LNCaP clone FGC (cell line): ENCODE measurements at regions not wholly inside any gene's neighbourhood (a gene's known extent, or its start where the extent isn't known, plus 50 kb on each side); places are given as distances from the start of the nearest gene placed in this dataset.
"Not testable (repeated sequence)": the region's sequence is repeated elsewhere in the genome, so short reads cannot be mapped to it uniquely, and the experiment has no call there.

ENCODE experiments used
- DNase-seq: peaks from one replicate; pipeline ENCODE4 v3.0.0-alpha.2; 2011; ENCODE audit warnings: low read depth
- H3K4me3 ChIP-seq: 2 replicates; pipeline ENCODE4 v1.5.1; 2011; ENCODE audit warnings: mild to moderate bottlenecking, low read depth, low read length, control low read depth
- TF ChIP-seq, protein P1 (sequence below): IDR thresholded peaks from 2 replicates; pipeline ENCODE4 v1.5.1; 2012; ENCODE audit warnings: mild to moderate bottlenecking; ENCODE audit not compliant: control insufficient read depth, insufficient read depth; ENCODE audit errors: extremely low read depth

DNA sequence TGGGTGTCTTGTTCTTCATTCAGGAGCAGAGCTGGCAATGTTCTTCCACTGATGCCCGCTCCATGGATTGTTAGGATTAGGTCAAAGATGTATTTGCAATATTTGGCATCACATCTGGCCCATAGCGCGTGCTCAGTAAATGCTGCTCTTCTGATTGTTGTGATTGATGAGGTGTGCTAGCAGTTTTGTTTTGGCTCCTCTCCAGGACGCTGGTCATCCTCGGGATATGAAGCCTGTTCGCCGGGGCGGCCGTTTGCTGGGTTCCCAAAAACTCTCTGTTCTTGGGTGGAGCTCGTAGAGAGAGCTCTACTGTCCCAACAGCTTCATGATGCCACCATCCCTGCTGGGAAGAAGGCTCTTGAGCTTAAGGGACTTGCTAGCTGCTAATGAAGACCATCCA, 96.9 kb downstream of the XRCC2 start:
- no peak for DNase-seq
- no peak overlapping the region for H3K4me3 ChIP-seq
- TF ChIP-seq, protein P1, sequence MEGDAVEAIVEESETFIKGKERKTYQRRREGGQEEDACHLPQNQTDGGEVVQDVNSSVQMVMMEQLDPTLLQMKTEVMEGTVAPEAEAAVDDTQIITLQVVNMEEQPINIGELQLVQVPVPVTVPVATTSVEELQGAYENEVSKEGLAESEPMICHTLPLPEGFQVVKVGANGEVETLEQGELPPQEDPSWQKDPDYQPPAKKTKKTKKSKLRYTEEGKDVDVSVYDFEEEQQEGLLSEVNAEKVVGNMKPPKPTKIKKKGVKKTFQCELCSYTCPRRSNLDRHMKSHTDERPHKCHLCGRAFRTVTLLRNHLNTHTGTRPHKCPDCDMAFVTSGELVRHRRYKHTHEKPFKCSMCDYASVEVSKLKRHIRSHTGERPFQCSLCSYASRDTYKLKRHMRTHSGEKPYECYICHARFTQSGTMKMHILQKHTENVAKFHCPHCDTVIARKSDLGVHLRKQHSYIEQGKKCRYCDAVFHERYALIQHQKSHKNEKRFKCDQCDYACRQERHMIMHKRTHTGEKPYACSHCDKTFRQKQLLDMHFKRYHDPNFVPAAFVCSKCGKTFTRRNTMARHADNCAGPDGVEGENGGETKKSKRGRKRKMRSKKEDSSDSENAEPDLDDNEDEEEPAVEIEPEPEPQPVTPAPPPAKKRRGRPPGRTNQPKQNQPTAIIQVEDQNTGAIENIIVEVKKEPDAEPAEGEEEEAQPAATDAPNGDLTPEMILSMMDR, result no peak

DNA sequence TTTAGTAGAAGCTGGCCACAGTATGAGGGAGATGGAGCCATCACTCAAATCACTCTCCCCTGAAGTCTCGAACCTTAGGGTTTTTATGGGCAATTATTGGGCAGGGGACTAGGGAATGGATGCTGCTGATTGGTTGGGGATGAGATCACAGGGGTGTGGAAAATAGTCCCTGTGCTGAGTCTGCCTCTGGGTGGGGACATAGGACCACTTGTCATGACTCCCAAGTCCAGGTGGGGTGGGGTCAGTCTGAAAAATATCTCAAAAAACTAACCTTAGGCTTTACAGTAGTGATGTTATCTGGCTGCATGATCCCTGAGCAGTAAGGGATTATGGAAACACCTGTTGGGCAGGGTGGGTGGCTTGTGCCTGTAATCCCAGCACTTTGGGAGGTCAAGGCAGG, 98.6 kb downstream of the XRCC2 start:
- TF ChIP-seq, protein P1, result no peak
- H3K4me3 ChIP-seq, result no peak overlapping the region
- no peak for DNase-seq

DNA sequence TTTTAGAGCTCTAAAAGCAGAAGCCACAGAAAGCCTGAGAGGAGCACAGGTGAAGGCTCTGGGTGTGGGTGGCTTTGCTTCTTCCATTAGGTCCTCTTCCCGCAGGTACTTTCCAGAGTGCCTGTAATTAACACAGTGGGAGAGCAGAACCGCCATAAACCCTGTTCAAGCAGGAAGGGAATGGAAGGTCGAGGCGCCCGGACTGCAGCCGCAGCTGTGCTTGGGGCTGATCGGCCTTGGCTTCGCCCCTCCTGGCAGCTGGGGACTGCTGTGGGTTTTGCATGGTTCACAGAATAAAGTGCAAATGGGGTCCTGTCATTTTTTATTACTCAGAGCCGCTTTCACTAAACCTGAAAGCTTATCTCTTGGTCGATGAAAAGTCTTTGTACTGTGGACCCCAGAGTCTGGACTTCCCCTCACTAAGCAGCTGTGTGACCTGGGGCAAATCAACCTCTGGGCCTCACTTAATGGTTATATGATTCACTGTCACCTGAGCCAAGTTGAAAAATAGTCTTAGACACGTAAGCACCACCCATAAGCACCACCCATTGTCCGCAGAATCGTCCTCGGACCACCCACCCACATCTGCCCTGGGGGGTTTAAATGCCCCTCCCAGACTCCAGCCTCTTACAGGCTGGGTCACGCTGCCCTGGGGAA, 100.9 kb downstream of the XRCC2 start:
- no peak for DNase-seq
- H3K4me3 ChIP-seq, result no peak overlapping the region

DNA sequence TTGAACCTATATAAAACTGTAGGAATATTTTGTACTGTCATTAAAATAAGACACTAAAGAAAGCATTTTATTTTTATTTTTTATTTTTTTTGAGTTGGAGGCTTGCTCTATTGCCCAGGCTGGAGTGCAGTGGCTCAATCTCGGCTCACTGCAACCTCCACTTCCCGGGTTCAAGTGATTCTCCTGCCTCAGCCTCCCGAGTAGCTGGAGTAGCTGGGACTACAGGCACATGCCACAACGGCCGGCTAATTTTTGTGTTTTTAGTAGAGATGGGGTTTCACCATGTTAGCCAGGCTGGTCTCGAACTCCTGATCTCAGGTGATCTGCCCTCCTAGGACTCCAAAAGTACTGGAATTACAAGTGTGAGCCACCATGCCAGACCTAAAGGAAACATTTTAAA, 102.8 kb downstream of the XRCC2 start:
- DNase-seq, H3K4me3 ChIP-seq: not testable (repeated sequence)

More for the DNA sequence above, 100.9 kb downstream of the XRCC2 start:
- TF ChIP-seq, protein P1, result no peak

DNA sequence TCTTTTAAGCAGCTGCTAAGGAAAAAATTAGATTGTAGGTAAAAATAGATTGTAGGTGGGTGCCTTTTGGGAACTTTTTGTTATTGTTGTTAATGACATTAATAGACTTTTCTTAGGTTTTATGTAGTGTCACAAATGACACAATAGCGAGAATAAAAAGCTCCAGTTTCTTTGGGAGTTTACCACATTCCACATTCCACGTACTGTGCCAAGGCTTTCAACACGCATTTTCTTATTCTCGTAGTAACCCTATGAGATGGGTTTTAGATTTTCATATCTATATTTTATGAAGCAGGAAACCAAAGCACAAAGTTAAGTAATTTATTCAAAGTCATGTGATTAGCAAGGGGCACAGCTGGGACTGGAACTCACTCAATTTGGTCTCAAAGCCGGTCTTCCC, 103.8 kb downstream of the XRCC2 start:
- DNase-seq, result no peak
- H3K4me3 ChIP-seq, result no peak overlapping the region
- TF ChIP-seq, protein P1, result no peak

DNA sequence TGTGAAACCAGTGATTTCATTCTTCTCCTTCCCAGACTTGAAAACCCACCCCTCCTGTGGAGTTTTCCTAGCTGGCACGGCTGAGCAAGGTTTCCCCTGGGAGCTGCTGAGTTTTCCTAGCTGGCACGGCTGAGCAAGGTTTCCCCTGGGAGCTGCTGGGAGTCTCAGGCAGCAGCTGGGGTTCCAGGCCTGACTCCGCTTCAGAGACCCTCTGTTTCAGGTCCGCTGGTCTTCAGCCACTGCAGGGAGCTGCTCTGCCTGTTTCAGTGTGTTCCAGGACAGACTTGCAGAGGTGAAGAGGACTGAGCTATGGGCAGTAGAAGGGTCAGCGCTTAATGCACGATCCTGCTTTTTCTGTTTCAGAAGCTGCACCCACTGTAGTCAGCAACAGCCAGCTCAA, 104.9 kb downstream of the XRCC2 start:
- no peak for DNase-seq
- TF ChIP-seq, protein P1, result no peak
- H3K4me3 ChIP-seq, result no peak overlapping the region

DNA sequence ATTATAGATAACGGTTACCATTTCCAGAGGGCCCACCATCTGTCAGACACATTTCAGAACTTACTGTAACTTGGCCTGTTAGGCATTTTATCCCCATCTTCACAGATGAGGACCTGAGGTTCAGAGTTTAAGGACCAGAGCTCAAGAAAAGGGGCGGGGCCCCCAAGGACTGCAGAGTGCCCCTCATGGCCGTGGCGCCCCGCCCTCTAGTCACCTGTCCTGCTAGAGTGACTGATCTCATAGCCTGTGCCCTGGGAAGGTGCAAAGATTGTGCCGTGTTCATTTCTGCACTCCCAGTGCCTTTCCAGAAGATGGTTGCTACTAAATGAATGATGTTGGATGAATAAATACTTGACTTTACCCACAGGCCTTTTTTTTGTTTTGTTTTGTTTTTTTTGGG, 107.0 kb downstream of the XRCC2 start:
- TF ChIP-seq, protein P1, result no peak
- H3K4me3 ChIP-seq, result no peak overlapping the region
- DNase-seq, result no peak
